ENCODE measurements at regions not wholly inside any gene's neighbourhood (a gene's known extent, or its start where the extent isn't known, plus 50 kb on each side); places are given as distances from the start of the nearest gene placed in this dataset.

DNA sequence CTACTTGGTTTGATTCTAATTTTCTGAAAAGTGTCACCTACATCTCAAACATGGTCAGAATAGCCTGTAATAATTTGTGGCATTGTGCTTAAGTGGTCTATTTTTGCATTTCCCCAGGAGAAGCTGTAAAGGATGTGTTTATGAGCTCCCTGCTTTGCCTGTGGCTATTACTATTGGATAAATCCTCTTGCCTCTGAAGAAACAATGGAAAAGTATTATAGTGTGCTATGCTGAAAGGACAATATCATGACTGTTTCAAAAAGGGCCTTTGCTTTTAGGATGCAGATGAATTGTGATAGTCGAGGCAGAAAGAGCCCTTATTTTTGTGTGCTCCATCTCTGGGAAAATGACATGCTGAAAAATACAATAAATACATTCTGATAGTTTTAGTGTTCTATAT, 94.1 kb upstream of the ARMC3 start:
- no peak for ATAC-seq
- Histone ChIP-seq H3K9me3 (ENCODE audit: low read length) (no peaks in the 10 kb centered on the region), H3K27ac (ENCODE audit: extremely low read length, insufficient read depth, low read length) (no peak overlapping the region), H2AFZ (ENCODE audit: low read length) (no peak overlapping the region), H3K4me3 (replicated peaks in 1 of 3; ENCODE audit: insufficient read depth in 1 of 3, low read depth in 2 of 3, low read length in 3 of 3) (no peak overlapping the region), H3K27me3 (ENCODE audit: control insufficient read depth in 1 of 2, insufficient read depth in 2 of 2, low read length in 2 of 2) (no peaks in the 10 kb centered on the region), H3K4me1 (ENCODE audit: insufficient read depth, low read length) (0 out of 2 replicates have a peak, but pooled peaks cover 1% of the 10 kb centered on the region), H3K9ac (ENCODE audit: insufficient read depth, low read depth, low read length) (no peak overlapping the region), H3K4me2 (ENCODE audit: low read depth, low read length) (no peak overlapping the region), H4K20me1 (ENCODE audit: insufficient read depth, low read length) (no peaks in the 10 kb centered on the region), H3K79me2 (ENCODE audit: insufficient read depth, low read length) (no peaks in the 10 kb centered on the region), H3K36me3 (replicated peaks in 1 of 2; ENCODE audit: control insufficient read depth in 1 of 2, insufficient read depth in 2 of 2, low read length in 2 of 2) (no peaks in the 10 kb centered on the region)
- CTCF ChIA-PET (ENCODE audit: low intra/inter-chr PET ratio, low total read pairs): no interaction called here
- intact Hi-C loops (cut with micrococcal nuclease; ENCODE audit: unreplicated experiment) (no loop called here), in situ Hi-C loops (cut with HindIII; ENCODE audit: extremely low pct_ligation_motif_present, low pct_unique_long_range_greater_than_20kb) (no loop called here)
- no peak for DNase-seq (ENCODE audit: low spot score)
- TF ChIP-seq RFX3 (CRISPR knock-in tag; IDR thresholded peaks at IDR 0.05) (no peak), HMGA1 (CRISPR knock-in tag; conservative IDR thresholded peaks at IDR 0.05) (no peak), CREM (IDR thresholded peaks at IDR 0.05) (no peak), CREM (CRISPR knock-in tag; IDR thresholded peaks at IDR 0.05) (no peak), HDAC1 (CRISPR knock-in tag; IDR thresholded peaks at IDR 0.05) (no peak), CCAR2 (optimal IDR thresholded peaks at IDR 0.05; ENCODE audit: low read depth, low read length) (no peak), ZNF761 (CRISPR knock-in tag; conservative IDR thresholded peaks at IDR 0.05) (no peak), PHF5A (CRISPR knock-in tag; IDR thresholded peaks at IDR 0.05; ENCODE audit: low read depth, unreplicated experiment) (no peak), ZMYM3 (CRISPR knock-in tag; IDR thresholded peaks at IDR 0.05) (no peak), SP5 (CRISPR knock-in tag; IDR thresholded peaks at IDR 0.05; ENCODE audit: borderline replicate concordance, low read depth) (no peak), SALL2 (CRISPR knock-in tag; IDR thresholded peaks at IDR 0.05) (no peak), ZNF367 (CRISPR knock-in tag; IDR thresholded peaks at IDR 0.05; ENCODE audit: borderline replicate concordance) (no peak), JUN (CRISPR knock-in tag; IDR thresholded peaks at IDR 0.05) (no peak)
- TF ChIP-seq, protein P1, sequence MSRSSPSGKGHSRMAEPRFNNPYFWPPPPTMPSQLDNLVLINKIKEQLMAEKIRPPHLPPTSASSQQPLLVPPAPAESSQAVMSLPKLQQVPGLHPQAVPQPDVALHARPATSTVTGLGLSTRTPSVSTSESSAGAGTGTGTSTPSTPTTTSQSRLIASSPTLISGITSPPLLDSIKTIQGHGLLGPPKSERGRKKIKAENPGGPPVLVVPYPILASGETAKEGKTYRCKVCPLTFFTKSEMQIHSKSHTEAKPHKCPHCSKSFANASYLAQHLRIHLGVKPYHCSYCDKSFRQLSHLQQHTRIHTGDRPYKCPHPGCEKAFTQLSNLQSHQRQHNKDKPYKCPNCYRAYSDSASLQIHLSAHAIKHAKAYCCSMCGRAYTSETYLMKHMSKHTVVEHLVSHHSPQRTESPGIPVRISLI (CRISPR knock-in tag; IDR thresholded peaks at IDR 0.05; ENCODE audit: borderline replicate concordance): no peak
- TF ChIP-seq, protein P2, sequence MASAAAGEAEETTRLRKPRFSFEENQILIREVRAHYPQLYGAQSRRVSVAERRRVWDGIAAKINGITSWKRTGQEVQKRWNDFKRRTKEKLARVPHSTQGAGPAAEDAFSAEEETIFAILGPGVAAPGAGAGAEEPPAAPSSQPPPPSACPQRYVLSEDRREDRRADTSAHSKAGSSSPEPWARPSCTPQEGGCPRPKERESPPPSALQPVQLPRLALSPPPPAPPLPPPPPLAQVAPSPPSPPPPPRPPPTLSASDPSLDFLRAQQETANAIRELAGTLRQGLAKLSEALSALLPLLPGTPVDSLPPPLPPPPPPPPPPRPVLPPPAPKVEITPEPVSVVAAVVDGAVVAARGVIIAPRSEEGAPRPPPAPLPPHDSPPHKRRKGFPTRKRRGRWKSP (CRISPR knock-in tag; IDR thresholded peaks at IDR 0.05): no peak
- TF ChIP-seq, protein P3, sequence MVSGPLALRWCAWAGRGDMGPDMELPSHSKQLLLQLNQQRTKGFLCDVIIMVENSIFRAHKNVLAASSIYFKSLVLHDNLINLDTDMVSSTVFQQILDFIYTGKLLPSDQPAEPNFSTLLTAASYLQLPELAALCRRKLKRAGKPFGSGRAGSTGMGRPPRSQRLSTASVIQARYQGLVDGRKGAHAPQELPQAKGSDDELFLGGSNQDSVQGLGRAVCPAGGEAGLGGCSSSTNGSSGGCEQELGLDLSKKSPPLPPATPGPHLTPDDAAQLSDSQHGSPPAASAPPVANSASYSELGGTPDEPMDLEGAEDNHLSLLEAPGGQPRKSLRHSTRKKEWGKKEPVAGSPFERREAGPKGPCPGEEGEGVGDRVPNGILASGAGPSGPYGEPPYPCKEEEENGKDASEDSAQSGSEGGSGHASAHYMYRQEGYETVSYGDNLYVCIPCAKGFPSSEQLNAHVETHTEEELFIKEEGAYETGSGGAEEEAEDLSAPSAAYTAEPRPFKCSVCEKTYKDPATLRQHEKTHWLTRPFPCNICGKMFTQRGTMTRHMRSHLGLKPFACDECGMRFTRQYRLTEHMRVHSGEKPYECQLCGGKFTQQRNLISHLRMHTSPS (CRISPR knock-in tag; IDR thresholded peaks at IDR 0.05; ENCODE audit: low read depth): no peak
- BruUV-seq (replicated peaks): no TSS peak
- FAIRE-seq: no peak
- POLR2A ChIA-PET: no interaction called here
- 32% methylated on average over 1 of the region's 1 CpG for WGBS (ENCODE audit: low lambda C conversion rate)
